ENCODE measurements at regions not wholly inside any gene's neighbourhood (a gene's known extent, or its start where the extent isn't known, plus 50 kb on each side); places are given as distances from the start of the nearest gene placed in this dataset.

DNA sequence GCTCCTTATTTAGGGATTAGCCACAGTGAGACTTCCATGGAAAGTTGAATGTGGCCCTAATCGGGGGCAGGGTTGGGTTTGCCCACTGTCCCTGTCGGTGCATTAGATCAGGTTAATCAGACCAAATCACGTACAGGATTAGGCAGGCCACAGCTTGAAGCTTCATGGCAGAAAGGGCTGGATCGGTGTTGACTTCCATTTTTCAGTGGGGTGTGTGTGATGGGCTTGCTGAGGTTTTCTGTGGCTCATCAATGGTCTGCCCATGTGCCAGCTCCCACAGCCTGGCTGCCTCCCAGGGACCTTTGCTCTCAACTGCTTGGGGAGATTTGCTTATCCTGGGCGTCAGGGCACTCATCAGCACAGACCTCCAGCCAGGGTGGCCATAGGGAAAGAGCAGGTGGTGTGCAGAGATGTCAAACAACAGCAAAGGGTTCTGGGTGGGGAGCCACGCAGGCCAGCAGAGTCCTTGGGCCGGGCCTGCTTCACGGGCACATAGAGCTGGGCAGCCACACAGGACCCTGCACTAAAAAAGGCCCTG, 130.7 kb downstream of the TFAP2C start:
- H3K36me3 ChIP-seq = no peaks in the 10 kb centered on the region
- TF ChIP-seq CTCF (IDR thresholded peaks at IDR 0.05) = no peak
- H3K27ac ChIP-seq = no peak overlapping the region
- no peak for ATAC-seq
- no peaks in the 10 kb centered on the region for H3K9me3 ChIP-seq
- no peak overlapping the region for H3K4me3 ChIP-seq
- no peak for DNase-seq
- H3K27me3 ChIP-seq = no peaks in the 10 kb centered on the region
- intact Hi-C loops (cut with DNase I) = no loop called here
- H3K4me1 ChIP-seq = no peaks in the 10 kb centered on the region

DNA sequence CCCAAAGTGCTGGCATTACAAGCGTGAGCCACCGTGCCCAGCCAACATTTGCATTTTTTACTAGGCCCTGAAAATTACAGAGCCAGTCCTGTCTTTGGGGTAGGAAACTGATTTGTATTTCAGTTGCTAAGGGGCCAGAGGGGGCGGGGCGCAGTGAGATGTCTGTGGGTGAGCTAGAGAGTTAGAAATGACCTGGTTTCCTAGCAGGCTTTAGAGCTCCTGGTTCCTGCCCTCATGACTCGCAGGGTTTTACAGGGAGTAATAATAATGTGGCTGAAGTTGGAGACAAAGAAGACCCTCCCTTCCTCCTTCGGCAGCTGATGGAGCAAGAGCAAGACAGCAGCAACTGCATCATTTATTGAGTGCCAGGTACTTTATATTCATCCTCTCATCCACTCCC, 131.5 kb downstream of the TFAP2C start:
- Histone ChIP-seq H3K4me1 (no peaks in the 10 kb centered on the region), H3K27ac (no peak overlapping the region), H3K36me3 (no peaks in the 10 kb centered on the region), H3K4me3 (no peak overlapping the region), H3K27me3 (no peaks in the 10 kb centered on the region), H3K9me3 (no peaks in the 10 kb centered on the region)
- DNase-seq (no peak), ATAC-seq (no peak)
- TF ChIP-seq CTCF (IDR thresholded peaks at IDR 0.05) = no peak
- intact Hi-C loops (cut with DNase I) = no loop called here

- Histone ChIP-seq H3K4me1 (no peaks in the 10 kb centered on the region), H3K27me3 (no peaks in the 10 kb centered on the region), H3K27ac (no peak overlapping the region), H3K4me3 (no peak overlapping the region), H3K36me3 (no peaks in the 10 kb centered on the region), H3K9me3 (no peaks in the 10 kb centered on the region)
- intact Hi-C loops (cut with DNase I) = no loop called here
- TF ChIP-seq CTCF (IDR thresholded peaks at IDR 0.05) = no peak
- ATAC-seq (no peak), DNase-seq (no peak)
Measured at GRCh38 chr20:56761393-56761792, 132.3 kb downstream of the TFAP2C start.

DNA sequence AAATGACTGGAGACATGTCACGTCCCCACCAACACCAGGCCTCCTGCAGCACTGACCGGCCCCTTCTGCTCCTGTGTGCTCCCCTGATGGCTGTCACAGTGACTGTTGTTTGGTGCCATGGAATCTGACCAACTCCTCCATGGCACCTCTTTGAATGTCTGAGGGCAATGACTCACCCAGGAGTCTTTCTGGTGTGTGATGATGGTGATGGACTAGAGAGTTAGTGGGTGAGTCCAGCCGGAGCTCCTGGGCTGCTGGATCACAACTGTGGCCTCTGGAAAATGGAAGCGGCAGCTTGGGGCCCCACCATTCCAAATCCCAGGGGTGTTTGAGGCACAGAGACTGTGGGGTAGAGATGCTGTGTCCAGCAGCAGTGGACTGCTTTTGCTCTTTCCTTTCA, 133.3 kb downstream of the TFAP2C start:
- Histone ChIP-seq H3K4me1 (no peaks in the 10 kb centered on the region), H3K9me3 (no peaks in the 10 kb centered on the region), H3K36me3 (no peaks in the 10 kb centered on the region), H3K27ac (no peak overlapping the region), H3K27me3 (no peaks in the 10 kb centered on the region), H3K4me3 (no peak overlapping the region)
- TF ChIP-seq CTCF (IDR thresholded peaks at IDR 0.05) = no peak
- intact Hi-C loops (cut with DNase I) = no loop called here
- ATAC-seq (no peak), DNase-seq (no peak)

- H3K9me3 ChIP-seq = no peaks in the 10 kb centered on the region
- no peak for DNase-seq
- no peaks in the 10 kb centered on the region for H3K4me1 ChIP-seq
- H3K36me3 ChIP-seq = no peaks in the 10 kb centered on the region
- no peak overlapping the region for H3K27ac ChIP-seq
- no peak overlapping the region for H3K4me3 ChIP-seq
- no peak for TF ChIP-seq CTCF (IDR thresholded peaks at IDR 0.05)
- no peak for ATAC-seq
- intact Hi-C loops (cut with DNase I) = no loop called here
- H3K27me3 ChIP-seq = no peaks in the 10 kb centered on the region
Measured at GRCh38 chr20:56762829-56763228, 133.7 kb downstream of the TFAP2C start.

DNA sequence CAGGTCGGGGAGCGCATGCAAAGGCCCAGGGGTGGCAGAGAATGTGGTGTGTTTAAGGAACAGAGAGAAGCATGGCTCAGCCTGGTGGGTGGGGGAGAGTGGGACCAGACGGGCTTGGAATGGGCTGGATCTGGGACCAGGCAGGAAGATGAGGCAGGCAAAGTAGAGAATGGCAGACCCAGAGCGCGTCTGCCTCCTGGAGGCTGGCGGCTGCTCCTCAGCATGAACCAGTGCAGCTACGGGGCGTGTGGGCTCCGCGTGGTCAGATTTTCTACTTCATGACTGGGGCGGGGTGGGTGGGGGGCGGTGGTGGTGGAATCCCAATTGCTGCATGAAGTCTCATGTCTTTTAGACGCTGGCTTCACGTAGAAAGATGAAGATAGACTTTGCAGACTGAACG, 135.6 kb downstream of the TFAP2C start:
- no peak for TF ChIP-seq CTCF (IDR thresholded peaks at IDR 0.05)
- Histone ChIP-seq H3K4me1 (no peaks in the 10 kb centered on the region), H3K4me3 (no peak overlapping the region), H3K27me3 (no peaks in the 10 kb centered on the region), H3K36me3 (no peaks in the 10 kb centered on the region), H3K9me3 (no peaks in the 10 kb centered on the region), H3K27ac (no peak overlapping the region)
- intact Hi-C loops (cut with DNase I) = no loop called here
- DNase-seq = no peak
- ATAC-seq = no peak

Measured in upper lobe of right lung (tissue), 1 donor.